ENCODE measurements at regions not wholly inside any gene's neighbourhood (a gene's known extent, or its start where the extent isn't known, plus 50 kb on each side); places are given as distances from the start of the nearest gene placed in this dataset.
A peak's percentile ranks its signal among the peaks of the same experiment; 100 is the strongest.
"Not testable (repeated sequence)": the region's sequence is repeated elsewhere in the genome, so short reads cannot be mapped to it uniquely, and the experiment has no call there.

GRCh38 chr4:151522866-151523519 is 114.0 kb downstream of the FHIP1A start:
- no peak for DNase-seq (ENCODE audit: low spot score)

DNA sequence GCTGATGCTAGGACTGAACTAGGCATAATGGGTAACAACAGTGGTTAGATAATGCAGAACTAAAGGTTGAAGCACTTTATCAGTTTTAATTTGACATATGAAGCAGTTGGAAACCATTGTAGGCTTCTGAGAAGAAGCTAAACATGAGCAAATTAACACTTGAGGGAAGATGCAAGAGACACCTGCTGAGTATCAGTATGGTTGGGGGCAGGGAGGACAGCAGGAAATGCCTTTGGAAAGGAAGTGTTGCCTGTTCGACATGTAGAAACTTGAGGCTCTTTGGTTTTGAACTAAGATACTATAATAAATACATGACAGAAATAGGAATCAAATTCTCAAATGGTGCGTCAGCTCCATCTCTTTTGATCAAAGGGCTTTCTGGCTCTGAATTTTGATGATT is 115.6 kb downstream of the FHIP1A start:
- DNase-seq (ENCODE audit: low spot score) = no peak

- not testable (repeated sequence) for DNase-seq (ENCODE audit: low spot score)
These were observed 117.5 kb downstream of the FHIP1A start for GRCh38 chr4:151526489-151526888.

- no peak for DNase-seq (ENCODE audit: low spot score)
These were observed 118.7 kb downstream of the FHIP1A start for GRCh38 chr4:151527699-151528098.

- no peak for DNase-seq (ENCODE audit: low spot score)
These were observed 120.2 kb downstream of the FHIP1A start for GRCh38 chr4:151529187-151529586.

- no peak for DNase-seq (ENCODE audit: low spot score)
These were observed 121.3 kb downstream of the FHIP1A start for GRCh38 chr4:151530230-151530629.

DNA sequence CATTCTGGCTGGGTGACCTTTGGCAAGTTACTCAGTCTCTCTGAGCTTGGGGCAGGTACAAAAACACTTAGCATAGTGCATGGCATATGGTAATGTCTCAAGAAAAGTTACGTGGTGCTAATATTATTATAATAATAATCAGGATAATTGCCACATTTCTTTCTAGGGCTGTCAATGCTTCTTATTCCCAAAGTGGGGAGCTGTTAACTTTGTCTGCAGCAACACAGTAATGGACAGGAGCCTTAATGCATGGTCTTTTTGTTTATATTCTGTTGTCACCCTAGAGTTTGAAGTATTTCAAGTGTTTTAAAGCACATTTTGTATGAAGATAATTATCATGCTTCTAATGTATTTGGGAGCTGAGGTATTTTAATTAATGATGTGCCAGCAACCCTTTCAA is 121.8 kb downstream of the FHIP1A start:
- no peak for DNase-seq (ENCODE audit: low spot score)

GRCh38 chr4:151532001-151532708 is 123.2 kb downstream of the FHIP1A start:
- no peak for DNase-seq (ENCODE audit: low spot score)

DNA sequence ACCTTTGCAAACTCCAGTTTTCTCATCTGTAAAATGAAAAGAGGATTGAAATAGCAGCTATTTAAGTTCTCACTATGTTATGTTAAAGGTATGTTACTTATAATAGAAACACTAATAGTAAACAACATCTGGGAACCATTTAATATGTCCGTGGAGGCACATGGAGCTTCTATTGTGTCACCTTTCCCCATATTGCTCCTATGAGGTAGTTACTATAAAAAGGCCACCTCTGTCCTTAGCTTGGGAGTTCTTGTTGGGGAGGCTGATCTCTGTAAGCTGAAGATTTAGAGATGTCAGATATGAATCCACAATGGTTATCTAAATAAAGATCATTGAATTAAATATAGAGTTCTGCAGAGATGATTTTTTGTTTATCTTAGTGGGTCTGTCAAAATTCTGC is 125.2 kb downstream of the FHIP1A start:
- no peak for DNase-seq (ENCODE audit: low spot score)

GRCh38 chr4:151535366-151535765 is 126.4 kb downstream of the FHIP1A start:
- DNase-seq (ENCODE audit: low spot score) = no peak

GRCh38 chr4:151537687-151538086 is 128.7 kb downstream of the FHIP1A start:
- no peak for DNase-seq (ENCODE audit: low spot score)

DNA sequence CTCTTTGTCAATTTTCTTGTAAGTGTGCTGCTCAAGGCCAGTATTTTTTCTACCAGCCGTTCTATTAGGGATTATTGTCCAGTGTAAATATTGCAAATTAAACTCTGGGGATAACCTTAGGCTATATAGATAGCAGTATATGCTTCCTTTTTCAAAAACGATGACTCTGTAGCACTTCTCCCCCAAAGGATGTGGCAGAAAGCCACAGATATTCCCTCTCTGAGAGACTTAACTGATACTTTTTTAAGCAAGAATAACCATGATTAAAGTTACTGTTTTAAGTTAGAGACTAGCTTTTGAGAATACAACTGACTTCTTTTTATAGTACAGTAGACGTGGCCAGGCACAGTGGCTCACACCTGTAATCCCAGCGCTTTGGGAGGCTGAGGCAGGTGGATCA is 130.0 kb downstream of the FHIP1A start:
- no peak for DNase-seq (ENCODE audit: low spot score)

- DNase-seq (ENCODE audit: low spot score) = no peak
These were observed 131.9 kb downstream of the FHIP1A start for GRCh38 chr4:151540728-151541388.

DNA sequence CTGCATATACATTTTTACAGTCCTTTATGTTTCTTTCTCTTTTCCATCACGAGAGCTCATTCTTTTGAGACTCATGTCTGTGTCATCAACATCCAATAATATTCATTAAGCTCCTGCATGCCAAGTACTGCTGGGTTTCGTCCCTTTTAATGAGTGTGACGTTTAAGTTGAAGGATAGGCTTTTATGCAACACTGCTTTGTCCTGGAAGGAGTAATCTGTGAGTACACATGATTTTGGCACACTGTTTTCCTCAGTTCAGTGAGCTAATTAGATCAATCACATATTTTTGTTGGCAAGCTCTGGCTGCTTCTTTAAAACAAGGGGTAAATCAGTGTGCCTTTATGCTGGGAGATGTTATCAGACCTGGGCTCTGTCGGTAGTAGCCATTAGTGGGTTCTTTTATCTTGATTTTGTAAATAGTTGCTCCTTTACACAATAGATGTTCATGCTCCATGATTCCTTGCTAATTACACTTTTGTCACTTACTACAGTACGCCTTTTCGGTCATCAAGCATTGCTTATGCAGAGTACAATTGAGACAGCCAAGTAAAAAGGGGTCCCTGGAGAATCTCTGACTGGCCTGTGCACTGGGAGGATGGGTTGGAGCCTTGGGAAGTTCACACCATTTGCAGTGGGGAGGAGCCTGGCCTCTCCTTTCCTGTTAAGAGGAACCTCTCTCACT is 132.6 kb downstream of the FHIP1A start:
- DNase-seq (ENCODE audit: low spot score) = no peak

DNA sequence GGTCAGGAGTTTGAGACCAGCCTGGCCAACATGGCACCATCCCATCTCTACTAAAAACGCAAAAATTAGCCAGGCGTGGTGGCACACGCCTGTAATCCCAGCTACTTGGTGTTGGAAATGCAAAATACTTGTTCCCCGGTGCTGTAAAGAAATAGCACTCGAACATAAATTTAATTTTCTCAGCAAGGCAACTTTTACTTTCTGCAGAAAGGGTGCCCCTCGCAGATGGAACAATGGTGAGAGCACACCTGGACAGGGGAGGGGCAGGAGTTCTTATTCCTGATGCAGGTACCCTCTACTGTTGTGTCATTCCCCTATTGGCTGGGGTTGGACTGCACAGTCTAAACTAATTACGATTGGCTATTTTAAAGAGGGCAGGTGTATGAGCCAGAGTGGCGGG is 139.7 kb downstream of the FHIP1A start:
- DNase-seq (ENCODE audit: low spot score) = no peak

DNA sequence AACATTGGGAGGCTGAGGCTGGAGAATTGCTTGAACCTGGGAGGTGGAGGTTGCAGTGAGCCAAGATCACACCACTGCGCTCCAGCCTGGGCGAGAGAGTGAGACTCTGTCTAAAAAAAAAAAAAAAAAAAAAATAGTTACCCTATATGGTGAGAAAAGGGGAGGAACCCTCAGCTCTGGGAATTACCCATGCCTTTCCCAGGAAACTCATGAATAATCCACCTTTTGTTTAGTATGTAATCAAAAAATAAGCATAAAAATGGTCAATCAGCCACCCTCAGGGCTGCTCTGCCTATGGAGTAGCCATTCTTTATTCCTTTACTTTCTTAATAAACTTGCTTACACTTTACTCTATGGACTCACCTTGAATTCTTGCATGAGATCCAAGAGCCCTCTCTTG is 140.4 kb downstream of the FHIP1A start:
- not testable (repeated sequence) for DNase-seq (ENCODE audit: low spot score)

DNA sequence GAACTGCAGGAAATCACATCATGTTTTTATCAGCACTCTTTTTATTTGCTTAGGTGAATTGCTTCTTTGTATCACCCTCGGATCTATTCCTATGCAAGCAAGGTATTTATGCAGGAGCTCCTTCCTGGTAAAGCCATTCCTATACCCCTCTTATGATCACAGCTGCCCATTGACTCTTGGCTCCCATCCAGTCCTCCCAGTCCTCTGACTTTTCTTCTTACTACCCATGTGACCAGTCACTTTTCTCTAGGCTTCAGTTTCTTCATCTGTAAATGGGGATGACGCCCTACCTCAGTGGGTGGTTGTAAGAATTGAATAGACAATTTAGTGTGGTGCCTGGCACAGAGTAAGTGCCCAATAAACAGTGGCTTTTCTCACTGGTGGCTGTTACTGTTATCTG is 144.9 kb downstream of the FHIP1A start:
- peak; percentile 22 for DNase-seq (ENCODE audit: low spot score)

DNA sequence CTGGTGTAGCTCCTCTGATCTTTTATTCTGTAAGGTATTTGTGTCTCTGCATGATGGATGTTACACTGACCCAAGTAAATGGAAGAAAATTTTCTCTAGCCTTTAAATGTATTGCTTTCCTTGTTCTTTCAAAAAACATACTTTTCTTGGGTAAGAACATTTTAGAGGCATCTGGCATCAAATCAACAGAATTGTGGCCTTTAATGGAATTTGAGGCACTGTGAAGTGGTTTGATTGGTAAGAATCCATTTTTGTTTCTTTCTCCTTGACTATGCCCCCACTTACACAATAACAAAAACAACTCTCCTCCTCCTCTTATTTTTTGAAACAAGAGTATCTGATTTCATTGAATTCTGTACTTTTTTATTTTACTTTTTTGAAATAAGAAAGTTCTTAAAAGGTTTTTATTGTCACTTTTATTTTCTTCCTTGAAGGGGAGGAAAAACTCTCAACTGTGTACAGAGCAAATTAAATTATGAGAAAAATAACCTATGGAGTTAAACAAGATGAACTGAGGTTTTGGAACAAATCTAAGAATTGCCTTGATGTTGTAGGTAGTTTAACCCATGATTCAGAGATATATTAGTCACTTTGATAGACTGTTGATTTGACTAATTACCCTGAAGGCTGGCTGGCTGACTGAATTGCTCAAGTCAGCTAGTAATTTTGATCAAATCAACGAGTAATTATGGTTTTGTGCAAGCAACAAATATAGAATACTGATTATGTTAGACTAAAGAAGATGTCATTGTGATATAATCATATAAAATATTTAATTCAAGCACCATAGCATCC is 146.4 kb downstream of the FHIP1A start:
- no peak for DNase-seq (ENCODE audit: low spot score)

DNA sequence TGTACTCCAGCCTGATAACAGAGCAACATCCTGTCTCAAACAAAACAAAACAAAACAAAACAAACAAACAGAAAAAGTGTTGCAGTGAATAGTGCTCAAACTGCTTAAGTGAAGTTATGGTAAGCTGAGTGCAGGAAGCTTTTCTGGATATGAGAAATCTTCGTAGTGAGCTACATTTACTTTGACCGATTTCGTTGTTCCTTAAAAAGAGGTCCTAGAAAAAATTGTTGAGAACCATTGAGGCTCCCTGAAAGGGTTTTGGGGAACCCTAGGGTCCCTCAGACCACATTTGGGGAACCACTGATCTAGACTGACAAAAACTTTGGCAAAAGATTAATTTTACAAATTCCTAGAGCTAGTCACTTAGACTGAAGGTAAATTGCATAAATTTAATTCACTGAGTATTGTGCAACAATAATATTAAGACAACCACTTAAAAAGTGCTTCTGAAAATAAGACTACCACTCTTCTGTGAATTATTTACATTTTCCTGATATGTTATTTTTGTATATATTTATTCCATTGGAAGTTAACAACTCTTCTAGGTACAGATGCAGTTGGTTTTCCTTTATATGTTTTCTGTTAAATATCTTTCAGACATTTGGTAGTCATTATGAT is 149.6 kb downstream of the FHIP1A start:
- no peak for DNase-seq (ENCODE audit: low spot score)

DNA sequence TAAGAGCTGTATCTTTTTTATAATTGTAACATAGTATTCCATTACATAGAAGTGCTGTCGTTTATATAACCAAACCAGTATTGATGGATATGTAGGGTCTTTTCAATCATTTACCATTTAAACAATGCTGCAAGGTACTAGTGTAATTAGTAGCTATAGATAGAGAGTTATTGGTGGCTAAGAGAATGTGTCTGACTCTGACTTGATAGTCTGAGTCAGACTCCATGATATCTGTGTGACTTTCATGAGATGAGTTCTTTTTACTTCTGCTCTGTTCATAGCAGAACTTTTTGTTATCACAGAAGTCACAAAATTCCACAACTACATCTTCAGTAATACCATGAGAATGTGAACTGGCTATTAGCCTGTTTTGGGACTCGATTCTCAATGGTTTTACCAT is 150.6 kb downstream of the FHIP1A start:
- no peak for DNase-seq (ENCODE audit: low spot score)

DNA sequence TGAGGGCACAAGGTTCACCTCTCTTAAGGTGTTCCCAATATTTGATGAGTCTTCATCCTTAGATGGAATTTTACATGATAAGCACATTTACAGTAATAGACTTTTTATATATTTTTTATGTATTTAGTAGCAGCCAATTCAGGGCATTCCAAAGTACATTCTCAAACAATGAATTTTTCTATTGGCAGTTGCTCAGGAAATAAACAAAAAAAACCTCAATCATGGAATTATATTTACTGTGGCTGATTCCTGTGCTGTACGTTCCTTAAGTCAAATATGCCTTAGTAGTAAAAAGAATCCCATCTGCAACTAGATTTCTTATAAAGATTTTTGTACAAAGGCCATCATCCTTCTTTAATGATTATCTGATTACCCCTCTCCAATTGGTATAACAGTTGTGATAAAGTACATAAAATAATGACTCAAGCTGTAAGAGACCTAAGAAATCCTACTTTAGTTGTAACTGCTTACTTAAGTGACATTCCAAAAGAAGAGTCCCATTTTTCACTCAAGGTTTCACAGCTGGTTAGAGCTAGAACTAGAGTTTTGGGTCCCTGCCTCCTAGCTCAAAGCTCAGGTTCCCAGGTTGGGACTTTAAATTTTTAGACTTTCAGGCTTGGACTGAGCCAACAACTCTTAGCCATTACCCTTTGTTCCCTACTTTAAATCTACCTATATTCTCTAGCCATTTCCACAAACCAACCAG is 152.7 kb downstream of the FHIP1A start:
- no peak for DNase-seq (ENCODE audit: low spot score)
